ENCODE measurements at regions not wholly inside any gene's neighbourhood (a gene's known extent, or its start where the extent isn't known, plus 50 kb on each side); places are given as distances from the start of the nearest gene placed in this dataset.

DNA sequence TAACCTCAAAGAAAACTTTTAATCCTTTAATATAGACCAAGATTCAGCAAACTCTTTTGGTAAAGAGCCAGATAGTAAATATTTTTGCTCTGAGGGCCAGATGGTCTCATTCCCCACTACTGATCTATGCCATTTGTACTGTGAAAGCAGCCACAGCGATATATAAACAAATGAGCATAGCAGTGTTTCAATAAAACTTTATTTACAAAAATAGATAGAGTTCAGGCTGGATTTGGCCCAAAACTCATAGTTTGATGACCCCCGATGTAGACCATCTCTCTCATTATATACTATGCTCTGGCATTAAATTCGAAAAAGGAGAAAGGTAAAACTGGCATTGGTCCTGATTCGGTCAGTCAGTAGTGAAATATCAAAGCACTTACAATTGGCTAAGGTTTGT, 195.8 kb upstream of the NRIP1 start:
- H3K18ac ChIP-seq (ENCODE audit: insufficient read length, low read depth, low read length), result no peak overlapping the region
- Mint-ChIP-seq H3K27ac (no peak overlapping the region), H3K9me3 (peaks cover 0 to 2% of the 10 kb centered on the region in 2 experiments; a peak in 1 of 5 replicates), H3K4me1 (no peaks in the 10 kb centered on the region), H3K27me3 (ENCODE audit: low read depth) (no peaks in the 10 kb centered on the region), H3K36me3 (ENCODE audit: insufficient read depth in 1 of 3, low read depth in 3 of 3) (no peaks in the 10 kb centered on the region), H3K4me3 (no peak overlapping the region)
- no peak for TF ChIP-seq CTCF (conservative IDR thresholded peaks at IDR 0.05)
- H4K91ac ChIP-seq (ENCODE audit: insufficient read length, low read depth, low read length), result no peak overlapping the region
- H3K79me1 ChIP-seq (ENCODE audit: insufficient read depth, low read depth, low read length, poor library complexity, severe bottlenecking), result no peaks in the 10 kb centered on the region
- no peak overlapping the region for H2BK15ac ChIP-seq (ENCODE audit: low read depth, low read length)
- H3K27ac ChIP-seq (ENCODE audit: insufficient read length, low read depth, low read length), result no peak overlapping the region
- H3T11ph ChIP-seq (ENCODE audit: low read length), result no peak overlapping the region
- no peak for DNase-seq
- no peak overlapping the region for H3K9ac ChIP-seq (ENCODE audit: extremely low read depth, insufficient read length, low read length)
- no peak overlapping the region for H2BK12ac ChIP-seq (ENCODE audit: insufficient read length, low read depth, low read length)
- no peaks in the 10 kb centered on the region for H3K79me2 ChIP-seq (ENCODE audit: insufficient read depth, low read length)
- no peaks in the 10 kb centered on the region for H4K20me1 ChIP-seq (ENCODE audit: control insufficient read depth, insufficient read depth, insufficient read length)
- no peaks in the 10 kb centered on the region for H3K23me2 ChIP-seq (ENCODE audit: insufficient read length, low read depth, low read length, poor library complexity, severe bottlenecking)
- H3K23ac ChIP-seq (ENCODE audit: insufficient read length, low read depth, low read length), result no peak overlapping the region
- H3K27me3 ChIP-seq (ENCODE audit: insufficient read depth, low read length), result no peaks in the 10 kb centered on the region; the same call in 1 of the 2 replicates
- no peaks in the 10 kb centered on the region for H3K9me3 ChIP-seq (ENCODE audit: control insufficient read depth, low read depth, low read length)
- no peak overlapping the region for H4K8ac ChIP-seq (replicated peaks; ENCODE audit: insufficient read length, low read depth, low read length)
- H4K5ac ChIP-seq (ENCODE audit: insufficient read length, low read depth, low read length), result no peak overlapping the region
- WGBS (ENCODE audit: extremely low coverage, insufficient read length, low lambda C conversion rate), result no CpG with 5 or more reads among the region's 4 CpGs
- no peak overlapping the region for H3K56ac ChIP-seq (ENCODE audit: insufficient read length, low read depth, low read length)
- H3K14ac ChIP-seq (ENCODE audit: insufficient read depth, low read length), result no peak overlapping the region
- H3K4ac ChIP-seq (ENCODE audit: low read depth, low read length), result no peak overlapping the region
- H2BK20ac ChIP-seq (ENCODE audit: low read depth, low read length, poor library complexity, severe bottlenecking), result no peak overlapping the region
- H2AFZ ChIP-seq (ENCODE audit: low read length), result no peak overlapping the region
- no peak overlapping the region for H2BK5ac ChIP-seq (ENCODE audit: insufficient read length, low read length)
- H2BK120ac ChIP-seq (ENCODE audit: low read depth, low read length, poor library complexity, severe bottlenecking), result no peak overlapping the region
- no peak overlapping the region for H2AK5ac ChIP-seq (ENCODE audit: insufficient read length, low read length)
- no peaks in the 10 kb centered on the region for H3K4me1 ChIP-seq (ENCODE audit: insufficient read depth, low read length)
- H3K4me2 ChIP-seq (ENCODE audit: insufficient read depth, insufficient read length, low read length), result no peak overlapping the region
